ENCODE measurements at regions not wholly inside any gene's neighbourhood (a gene's known extent, or its start where the extent isn't known, plus 50 kb on each side); places are given as distances from the start of the nearest gene placed in this dataset.
"Not testable (repeated sequence)": the region's sequence is repeated elsewhere in the genome, so short reads cannot be mapped to it uniquely, and the experiment has no call there.

DNA sequence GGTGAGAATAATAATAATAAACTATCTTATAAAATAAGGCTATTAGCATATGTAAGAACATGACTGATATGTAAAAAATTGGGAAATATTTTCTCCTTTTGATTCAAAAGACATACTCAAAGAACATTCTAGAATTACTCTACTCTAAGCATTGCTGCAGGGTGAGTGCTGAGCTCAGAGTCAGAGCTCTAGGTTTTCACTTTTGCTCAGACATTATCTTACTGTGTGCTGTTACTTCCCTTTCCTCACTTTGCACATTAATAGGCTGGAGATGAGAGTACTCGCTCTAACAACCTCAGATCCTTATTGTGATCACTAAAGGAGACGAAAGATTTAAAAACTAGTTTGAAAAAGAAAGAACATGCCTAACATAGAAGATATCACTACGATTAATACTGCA lies 99.4 kb upstream of the C9orf72 start:
- DNase-seq = no peak

DNA sequence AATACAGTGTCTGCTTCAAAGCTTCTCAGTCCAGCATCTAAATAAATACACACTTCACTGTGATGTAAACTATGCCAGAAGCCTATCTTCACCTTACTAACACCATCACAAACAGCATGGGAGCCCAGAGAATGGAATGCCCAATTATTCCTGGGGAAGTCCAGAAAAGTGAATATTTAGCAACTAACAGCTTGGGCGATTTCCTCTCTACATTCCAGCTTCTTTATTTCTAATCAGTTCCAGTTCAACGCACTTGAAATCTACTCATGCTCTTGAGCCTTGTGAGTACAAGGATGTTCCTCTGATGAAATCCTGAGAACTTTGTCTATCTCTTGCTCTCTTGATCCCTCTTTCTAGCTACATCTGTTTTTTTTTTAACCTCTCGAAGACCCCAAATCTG lies 100.4 kb upstream of the C9orf72 start:
- DNase-seq = no peak

DNA sequence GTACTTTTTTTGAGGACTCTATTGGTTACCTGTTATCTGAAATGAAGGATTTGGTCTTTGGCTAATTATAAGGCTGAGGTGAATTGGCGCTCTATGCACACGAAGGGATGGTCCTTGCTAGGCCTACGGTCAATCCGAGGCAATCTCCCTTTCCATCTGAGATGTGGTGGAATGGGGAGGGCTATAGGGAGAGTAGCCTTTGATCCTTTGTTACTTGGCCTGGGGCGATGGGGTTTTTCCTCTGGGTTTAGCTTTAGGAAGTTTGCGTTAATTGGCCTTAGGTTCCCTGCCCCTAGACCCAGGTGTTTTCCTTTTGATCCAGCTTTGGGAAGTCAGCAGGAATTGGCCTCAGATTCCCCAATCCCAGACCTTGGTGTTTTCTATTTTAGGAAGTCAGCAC lies 102.1 kb upstream of the C9orf72 start:
- DNase-seq = no peak

DNA sequence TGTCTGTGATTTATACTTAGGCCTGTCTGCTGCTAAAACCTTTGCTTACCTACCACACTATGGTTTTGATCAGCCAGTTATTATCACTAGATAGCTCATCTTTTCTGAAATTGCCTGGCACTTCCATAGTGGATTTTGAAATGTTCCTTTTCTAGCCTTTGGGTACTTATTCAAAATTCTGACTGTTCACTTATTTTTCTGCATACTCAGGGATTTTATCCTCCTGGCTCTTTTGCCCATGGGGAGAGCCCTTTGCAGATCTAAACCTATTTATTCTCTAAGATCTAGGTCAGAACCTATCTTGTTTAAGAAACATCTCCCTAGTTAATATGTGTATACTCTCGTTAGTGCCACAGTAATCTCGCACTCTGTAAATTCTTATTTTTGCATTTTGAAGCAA lies 103.5 kb upstream of the C9orf72 start:
- no peak for DNase-seq

DNA sequence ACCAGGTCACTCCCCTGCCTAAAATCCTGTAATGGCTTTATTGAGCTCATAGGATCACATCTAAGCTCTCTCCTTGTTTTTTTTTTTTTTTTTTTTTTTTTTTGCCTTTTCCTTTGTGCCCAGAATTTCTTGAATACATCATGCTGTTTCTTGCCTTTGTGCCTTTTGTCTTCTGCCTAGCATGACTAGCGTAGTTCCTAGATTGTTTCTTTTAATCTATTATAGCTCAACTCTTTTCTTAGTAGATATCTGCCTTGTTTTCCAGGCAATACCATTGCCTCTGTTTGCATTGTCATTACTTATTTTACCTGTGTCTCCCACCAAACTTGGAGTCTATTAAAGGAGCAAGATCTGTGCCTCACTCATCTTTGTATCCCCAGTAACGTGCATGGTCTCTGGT lies 106.1 kb upstream of the C9orf72 start:
- no peak for DNase-seq

DNA sequence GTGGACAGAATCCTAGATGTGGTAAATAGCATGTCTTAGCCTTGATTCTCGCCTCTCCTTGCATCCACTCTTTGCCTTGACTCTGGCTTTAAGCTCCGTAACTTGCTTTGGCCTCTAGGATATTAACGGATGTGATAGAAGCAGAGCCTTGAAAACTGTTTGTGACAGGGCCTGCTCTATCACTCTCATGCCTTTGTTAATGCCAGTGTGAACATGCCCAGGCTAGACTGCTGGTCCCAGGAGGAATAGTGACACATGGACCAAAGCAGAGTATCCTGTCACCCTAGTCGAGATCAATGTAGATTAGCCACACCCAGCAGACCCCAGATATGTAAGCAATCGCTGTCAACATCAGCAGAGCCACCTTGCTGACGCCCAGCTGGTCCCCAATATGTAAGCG lies 109.9 kb upstream of the C9orf72 start:
- DNase-seq = no peak

DNA sequence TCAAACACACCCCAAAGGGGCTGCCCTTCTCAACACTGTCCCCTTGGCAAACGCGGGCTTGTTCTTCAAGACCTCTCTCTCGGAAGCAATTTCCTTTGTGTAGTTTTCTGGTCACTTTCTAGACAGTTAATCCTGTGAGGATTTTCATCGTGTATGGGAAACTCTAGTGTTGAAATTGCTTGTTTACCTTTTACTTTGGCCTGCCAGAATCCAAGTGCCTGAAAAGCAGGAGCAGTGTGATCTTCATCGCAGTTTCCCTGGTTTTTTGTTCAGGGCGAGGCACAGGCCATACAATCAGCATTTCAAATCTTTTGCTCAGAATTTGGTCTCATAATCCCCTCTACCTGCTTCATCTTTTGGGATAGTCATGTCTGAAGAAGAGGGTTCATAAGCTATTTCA lies 115.7 kb upstream of the C9orf72 start:
- no peak for DNase-seq

DNA sequence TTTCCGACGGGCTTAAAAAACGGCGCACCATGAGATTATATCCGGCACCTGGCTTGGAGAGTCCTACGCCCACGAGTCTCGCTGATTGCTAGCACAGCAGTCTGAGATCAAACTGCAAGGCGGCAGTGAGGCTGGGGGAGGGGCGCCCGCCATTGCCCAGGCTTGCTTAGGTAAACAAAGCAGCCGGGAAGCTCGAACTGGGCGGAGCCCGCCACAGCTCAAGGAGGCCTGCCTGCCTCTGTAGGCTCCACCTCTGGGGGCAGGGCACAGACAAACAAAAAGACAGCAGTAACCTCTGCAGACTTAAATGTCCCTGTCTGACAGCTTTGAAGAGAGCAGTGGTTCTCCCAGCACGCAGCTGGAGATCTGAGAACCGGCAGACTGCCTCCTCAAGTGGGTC lies 117.5 kb upstream of the C9orf72 start:
- DNase-seq = not testable (repeated sequence)

DNA sequence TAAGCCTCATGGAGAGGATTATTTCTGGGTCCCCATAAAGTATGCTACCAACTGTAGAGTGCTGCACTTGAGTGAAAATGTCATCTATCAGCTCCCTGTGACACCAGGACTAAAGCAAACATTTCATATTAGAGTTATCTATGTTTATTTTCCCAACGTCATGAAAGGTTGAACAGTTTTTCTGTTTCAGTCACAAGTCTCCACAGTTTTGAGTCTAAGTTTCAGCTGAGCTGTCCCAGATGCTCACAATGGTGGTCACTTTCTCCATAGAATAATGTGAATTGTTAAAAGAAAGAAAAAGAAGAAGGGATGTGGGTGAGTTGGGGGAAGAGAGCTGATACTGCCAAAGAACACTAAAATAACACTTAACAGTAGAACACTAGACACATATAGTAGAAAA lies 126.3 kb upstream of the C9orf72 start:
- DNase-seq = no peak

DNA sequence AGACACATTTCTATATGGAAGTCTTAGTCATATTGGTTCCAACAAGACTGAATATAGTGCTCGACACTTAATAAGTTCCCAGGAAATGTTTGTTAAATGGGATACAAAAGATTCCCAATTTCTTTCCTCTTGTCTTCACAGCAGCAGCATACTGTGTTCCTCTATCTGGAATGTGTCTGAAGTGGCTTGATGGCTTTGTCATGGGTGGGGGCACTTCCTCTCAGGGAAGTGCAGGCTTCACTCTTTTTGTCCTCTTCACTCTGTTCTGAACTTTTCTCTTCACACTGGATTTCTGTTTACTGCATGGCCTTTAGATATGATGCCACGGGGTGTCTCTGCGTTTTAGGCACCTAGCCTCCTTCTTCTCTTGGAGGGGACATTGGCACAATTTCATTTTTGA lies 127.7 kb upstream of the C9orf72 start:
- DNase-seq = no peak

DNA sequence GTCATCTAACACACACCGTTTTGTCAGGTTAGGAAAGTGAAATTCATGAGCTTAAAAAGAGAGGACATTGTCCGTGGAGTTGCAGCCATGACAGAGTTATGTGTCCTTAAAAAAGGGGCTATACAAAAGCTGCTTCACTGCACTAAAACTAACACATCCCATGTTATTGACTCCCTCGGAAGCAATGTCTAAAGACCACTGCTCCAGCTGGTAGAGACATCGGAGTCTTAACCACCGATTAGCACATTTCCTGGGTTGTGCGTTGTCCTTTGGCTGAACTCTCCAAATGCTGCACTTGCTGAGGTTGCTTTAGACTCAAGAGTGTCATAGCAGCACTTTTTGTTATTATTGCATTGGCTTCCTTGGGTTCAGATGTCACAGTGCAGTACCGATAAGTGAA lies 128.3 kb upstream of the C9orf72 start:
- no peak for DNase-seq

DNA sequence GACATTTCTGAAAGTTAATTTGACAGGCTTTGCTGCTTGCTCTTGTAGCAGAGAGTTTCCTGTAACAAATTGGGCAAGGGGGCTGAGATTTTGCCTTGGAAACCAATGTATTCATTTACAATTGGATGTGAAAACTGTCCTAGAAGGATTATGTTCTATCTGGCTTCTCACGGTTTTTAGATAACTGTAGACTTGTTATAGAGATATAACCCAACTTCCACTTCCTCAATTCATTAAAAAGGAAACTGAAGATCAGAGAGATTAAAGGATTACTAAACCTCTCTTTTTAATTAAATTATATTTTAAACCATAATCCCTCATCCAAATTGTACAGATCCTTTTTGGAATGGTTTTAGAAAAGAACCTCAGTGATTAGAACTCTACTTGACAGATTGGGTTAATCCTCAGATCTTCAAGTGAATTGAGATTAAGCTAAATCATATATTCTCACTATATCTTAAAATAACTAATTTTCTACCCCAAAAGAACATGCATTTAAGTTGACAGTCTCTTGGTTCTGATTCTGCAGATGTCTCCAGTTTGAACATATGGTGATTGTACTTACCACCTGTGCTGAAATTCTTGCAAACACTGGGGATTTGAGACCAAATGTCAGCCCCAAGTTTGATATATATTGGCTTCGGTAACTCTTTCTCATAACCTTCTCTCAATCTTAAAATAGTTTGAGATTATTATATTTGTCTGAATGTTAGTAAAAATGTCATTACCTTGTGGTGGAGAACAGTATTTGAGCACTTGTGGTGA lies 130.1 kb upstream of the C9orf72 start:
- DNase-seq = no peak

DNA sequence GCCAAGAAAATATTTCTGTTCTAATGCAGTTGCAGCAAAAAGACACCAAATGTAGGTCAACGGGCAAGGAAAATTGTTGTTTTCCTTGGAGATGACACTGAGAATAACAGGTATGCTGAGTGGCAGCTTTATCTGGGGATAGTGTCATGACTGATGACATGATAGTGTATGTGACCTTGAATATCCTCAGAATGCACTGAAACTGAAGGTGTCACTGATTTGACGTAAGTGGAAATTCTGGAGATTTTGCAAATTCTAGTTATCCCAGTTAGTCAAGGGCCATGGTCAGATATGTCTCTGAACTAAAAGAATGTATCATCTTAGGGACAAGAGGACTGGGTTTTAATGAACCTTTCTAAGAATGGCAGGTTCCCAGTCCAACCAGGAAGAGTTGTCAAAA lies 138.0 kb upstream of the C9orf72 start:
- no peak for DNase-seq

DNA sequence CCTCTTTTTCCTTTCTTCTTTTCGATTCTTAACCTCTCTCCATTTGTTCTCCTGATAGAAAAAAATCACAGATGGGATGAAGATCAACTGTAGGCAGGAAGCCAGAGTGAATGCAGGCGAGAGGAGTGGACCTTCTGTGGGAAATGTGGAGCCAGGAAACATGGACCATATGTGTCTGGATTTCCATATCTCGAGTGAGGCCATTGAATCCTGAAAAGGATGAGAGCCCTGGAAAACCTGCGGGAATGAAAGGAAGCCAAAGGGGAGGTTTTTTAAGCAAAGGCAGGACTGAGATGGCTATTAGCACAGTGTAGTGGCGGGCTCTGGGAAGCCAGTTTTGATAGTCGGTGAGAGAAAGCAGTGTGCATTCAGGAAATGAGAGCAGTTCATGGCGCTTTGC lies 139.5 kb upstream of the C9orf72 start:
- DNase-seq = no peak

DNA sequence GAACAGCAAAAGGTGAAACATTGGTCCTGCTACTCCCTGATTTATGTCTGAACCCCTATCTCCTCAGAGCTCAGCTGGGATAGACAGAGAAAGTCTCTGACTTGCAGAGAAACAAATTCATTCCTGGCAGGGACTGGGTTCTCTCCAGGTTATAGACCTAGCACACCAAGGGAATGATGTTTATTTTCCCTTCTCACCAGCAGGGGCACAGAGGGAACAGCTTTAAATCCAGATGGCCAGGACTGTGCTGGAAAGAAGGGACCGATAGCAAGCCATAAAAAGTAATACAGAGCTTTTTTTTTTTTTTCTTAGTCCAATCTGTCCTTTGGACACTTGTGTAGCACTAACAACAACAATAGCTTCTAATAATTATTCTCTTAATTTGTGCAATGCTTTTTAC lies 141.1 kb upstream of the C9orf72 start:
- DNase-seq = no peak

DNA sequence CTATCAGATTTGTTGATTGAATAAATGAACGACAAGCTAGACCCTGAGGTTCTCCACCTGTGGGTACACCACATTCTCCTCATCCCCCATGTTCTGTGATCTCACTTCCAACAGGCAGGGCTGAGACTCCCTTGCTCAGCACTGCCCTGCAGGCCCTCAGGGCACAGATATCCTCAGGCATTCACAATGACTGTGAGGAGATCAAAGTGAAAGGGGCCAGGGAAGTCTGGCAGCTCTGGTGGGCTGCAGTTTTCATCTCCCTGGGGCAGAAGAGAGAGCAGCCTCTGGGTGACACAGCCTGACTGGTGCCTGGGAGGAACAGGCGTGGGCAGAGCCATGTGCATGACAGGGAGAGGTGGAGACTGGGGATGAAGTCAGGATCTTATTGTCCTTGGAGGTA lies 142.4 kb upstream of the C9orf72 start:
- no peak for DNase-seq

DNA sequence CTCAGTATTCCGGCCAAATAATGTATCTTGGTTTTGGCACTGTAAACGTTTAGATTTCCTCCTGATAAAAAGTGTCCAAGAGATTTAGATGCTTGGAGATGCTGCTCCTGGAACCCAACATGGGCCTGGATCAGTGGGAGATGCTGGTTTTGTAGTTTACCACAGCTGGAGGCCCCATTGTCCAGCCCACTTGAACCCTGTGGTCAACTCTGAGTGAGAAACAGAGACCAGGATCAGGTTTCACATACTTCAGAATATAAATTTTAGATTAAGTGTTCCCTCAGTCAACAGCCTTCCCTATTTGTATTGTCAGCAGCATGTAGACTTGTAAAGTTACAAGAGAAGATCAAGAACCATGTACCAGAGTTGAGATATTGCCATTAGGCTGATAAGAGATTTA lies 144.7 kb upstream of the C9orf72 start:
- DNase-seq = no peak

DNA sequence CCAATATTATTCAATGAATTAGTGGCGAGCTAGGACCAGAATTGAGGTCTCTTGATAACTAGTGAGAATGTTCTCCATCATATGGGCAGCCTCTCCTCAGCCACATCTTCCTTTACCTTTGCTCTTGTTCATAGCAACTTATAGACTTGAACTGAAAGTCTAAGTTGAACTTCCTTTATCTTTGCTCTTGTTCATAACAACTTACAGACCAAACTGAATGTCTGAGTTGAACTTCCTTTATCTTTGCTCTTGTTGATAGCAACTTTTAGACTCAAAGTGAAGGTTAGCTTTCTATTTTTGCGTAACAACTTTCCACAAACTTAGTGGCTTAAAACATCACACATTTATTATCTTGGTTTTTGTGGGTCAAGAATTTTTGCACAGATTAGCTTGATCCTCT lies 146.4 kb upstream of the C9orf72 start:
- no peak for DNase-seq

DNA sequence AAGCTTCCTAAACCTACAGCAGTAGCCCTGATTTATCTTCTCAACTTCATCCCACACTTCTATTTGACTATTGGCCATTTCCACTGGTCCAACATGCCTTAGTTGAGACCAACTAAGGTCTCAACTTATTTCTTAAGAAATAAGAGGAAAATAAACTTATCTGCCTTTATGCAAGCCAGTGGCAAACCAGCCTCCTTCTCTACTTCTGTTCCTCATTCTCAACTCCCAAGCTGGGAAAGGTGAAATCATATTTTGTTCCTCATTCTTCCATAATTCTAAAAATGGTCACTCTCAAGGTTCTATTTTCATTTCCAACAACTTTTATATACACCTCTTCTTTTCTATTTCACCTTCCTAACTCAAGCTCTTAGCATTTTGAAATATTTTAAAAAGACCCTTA lies 149.6 kb upstream of the C9orf72 start:
- no peak for DNase-seq

DNA sequence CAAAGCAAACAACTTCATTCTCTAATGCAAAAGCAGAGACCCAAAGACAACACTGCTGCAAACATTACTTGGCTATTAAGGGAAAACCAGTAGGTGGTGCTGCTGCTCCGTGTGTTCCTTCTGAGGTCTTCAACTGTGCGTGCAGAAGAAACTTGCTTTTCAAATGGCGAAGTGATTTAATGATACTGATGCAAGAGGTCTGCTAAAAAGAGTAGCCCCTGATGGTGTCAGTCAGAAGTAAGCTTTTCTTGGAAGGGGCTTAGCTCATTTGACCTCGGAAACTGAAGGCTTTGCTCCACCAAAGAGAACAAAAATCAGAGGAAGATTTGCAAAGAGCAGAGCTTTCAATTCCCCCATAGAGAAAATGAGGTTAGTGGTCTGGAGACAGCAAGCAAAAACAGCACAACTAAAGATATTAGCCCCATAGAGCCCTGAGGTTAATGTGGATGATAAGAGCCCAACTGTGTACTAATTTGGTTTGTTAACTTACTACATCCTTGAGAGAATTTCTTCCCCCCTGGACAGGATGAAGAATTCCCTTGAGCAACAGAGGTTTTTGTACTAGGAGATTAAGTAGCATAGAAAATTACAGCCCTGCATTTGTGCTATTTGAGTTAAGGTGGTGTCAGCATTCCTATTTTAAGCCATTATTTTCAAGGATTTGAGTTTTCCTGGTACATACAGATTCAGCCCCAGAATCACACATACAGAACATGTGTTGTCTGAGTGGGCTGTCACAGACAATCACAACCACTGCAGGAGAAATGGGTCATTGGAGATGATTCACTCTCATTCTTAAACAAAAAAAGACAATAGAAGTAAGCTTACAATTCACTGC lies 153.2 kb upstream of the C9orf72 start:
- peak in 38 of 51 donors; percentile 2 to 84 (median 25) for DNase-seq

DNA sequence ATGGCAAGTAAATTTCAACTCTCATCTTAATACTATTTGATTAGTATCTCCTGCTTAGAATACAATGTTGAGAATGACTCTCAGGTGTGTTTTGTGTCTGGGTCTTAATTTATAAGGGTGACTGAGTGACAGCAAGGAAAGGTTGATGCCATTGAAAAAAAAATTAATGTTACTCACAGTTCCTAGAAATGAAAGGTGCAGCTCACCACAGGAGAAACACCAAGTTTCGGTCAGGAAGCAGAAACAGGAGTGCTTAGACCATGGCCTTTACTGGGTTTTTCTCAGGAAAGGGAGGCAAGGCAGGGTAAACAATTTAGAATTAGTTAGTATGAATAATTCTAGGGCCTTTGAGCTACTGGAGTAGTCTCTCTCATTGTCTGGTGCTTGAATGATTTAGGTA lies 159.2 kb upstream of the C9orf72 start:
- DNase-seq = no peak

DNA sequence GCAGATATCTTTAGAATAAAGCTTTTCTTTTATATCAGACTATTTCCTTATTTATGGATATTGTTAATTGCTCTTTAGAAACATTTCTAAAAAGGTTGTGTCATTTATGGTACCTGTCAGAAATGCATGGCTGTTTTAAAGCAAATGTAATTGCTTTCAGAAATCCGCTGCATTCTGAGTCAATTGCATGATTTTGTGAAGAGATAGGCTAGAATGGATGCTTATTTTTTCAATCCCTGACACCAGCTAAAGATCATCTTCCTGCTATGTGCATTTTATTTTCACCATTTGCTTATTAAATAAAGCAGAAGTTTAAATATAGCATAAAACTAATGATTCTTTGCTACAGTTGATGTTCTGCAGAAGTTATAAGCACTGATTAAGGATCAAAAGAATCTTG lies 170.2 kb upstream of the C9orf72 start:
- DNase-seq = no peak

DNA sequence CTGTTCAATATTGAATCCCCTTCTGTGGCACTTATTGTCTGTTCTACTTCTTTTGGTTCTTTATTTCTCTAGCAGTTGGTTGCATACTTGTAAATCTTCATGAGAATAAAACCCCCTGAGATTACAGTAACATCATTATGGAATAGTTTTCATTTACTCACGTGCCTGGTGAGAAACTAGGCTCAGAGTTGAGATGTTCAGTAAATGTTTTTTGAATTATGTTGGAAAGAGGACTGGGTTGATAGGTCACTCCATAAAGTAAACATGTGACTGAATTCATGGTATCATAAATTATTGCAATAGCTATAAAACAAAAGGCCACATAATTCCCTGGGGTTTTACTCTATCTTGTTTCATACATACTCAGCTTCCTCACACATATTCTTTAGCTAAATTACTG lies 174.2 kb upstream of the C9orf72 start:
- no peak for DNase-seq
